LNCaP clone FGC (cell line): ENCODE measurements at regions not wholly inside any gene's neighbourhood (a gene's known extent, or its start where the extent isn't known, plus 50 kb on each side); places are given as distances from the start of the nearest gene placed in this dataset.

Experiments
- DNase-seq: peaks from one replicate; pipeline ENCODE4 v3.0.0-alpha.2; 2011; ENCODE audit warnings: low read depth
- H3K4me3 ChIP-seq: 2 replicates; pipeline ENCODE4 v1.5.1; 2011; ENCODE audit warnings: mild to moderate bottlenecking, low read depth, low read length, control low read depth
- CTCF ChIP-seq: IDR thresholded peaks from 2 replicates; pipeline ENCODE4 v1.5.1; 2012; ENCODE audit warnings: mild to moderate bottlenecking; ENCODE audit not compliant: control insufficient read depth, insufficient read depth; ENCODE audit errors: extremely low read depth

DNA sequence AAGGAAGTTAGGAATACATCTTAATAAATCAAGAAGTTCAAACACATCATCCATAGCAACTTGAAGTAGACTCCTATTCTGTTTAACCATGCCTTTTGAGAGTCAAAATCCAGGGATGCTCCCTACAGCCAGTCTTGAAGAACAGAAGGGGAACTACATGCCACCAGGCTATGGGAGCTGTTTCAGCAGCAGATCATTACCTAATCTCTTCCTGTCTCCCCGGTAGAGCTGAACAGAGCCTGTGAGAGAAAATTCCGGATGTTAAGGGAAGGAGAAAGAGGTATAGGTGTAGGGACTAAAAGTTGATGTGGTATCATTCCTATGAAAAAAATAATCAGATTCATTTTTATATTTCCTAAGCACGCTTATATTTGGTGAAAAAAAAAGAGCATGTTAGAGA, 352.2 kb downstream of the SPRY1 start:
- no peak for TF ChIP-seq CTCF
- no peak for DNase-seq

GRCh38 chr4:123749383-123749782, 352.8 kb downstream of the SPRY1 start:
- no peak overlapping the region for H3K4me3 ChIP-seq
- TF ChIP-seq CTCF = no peak
- DNase-seq = no peak

More for the DNA sequence above, 352.2 kb downstream of the SPRY1 start:
- H3K4me3 ChIP-seq = no peak overlapping the region

DNA sequence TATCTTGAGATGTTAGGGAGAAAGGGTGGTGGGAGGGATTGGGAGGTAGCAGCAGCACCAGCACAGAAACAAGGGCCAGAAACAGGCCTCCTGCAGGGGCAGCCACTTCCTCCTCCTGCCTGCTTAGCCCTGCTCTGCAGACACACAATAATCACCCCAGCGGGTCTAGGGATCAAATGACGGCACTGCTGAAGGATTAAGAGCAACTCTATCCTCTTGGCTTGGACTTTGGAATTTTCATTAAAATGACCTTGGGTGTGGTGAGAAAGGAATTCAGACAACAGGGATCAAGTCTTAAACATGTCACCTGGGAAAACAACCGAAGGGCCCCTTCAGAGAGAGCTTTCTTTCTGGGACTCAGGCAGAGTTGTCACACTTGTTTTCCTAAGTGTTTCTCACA, 353.4 kb downstream of the SPRY1 start:
- H3K4me3 ChIP-seq = no peak overlapping the region
- DNase-seq = no peak
- TF ChIP-seq CTCF = no peak

GRCh38 chr4:123755655-123756054, 359.1 kb downstream of the SPRY1 start:
- no peak for DNase-seq
- H3K4me3 ChIP-seq = no peak overlapping the region
- TF ChIP-seq CTCF = no peak

DNA sequence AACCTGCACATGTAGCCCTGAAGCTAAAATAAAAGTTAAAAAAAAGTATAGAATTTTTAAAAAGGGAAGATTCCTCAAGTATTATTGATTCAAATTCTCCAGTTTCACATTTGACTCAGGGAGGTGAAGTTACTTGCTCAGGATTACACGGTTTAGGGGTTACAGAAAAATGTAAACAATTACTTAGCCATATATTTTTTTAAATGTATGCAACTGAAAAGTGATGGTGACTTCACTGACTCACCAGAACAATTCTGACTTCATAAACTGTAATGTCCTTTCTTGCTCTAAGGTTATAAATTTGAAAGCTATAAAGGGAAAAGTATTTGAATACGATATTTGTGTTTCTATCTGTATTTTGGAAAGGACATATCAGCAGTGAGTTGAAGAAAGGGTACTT, 371.2 kb downstream of the SPRY1 start:
- H3K4me3 ChIP-seq = no peak overlapping the region
- TF ChIP-seq CTCF = no peak
- DNase-seq = no peak

GRCh38 chr4:123770884-123771283, 374.3 kb downstream of the SPRY1 start:
- no peak for DNase-seq
- H3K4me3 ChIP-seq = no peak overlapping the region
- no peak for TF ChIP-seq CTCF

- DNase-seq = no peak
- no peak for TF ChIP-seq CTCF
Observed at GRCh38 chr4:123776267-123776666, 379.7 kb downstream of the SPRY1 start.

More at GRCh38 chr4:123776267-123776666, 379.7 kb downstream of the SPRY1 start:
- H3K4me3 ChIP-seq = no peak overlapping the region
